K562 (cell line): ENCODE measurements at regions not wholly inside any gene's neighbourhood (a gene's known extent, or its start where the extent isn't known, plus 50 kb on each side); places are given as distances from the start of the nearest gene placed in this dataset.

Experiments used
- ATAC-seq: fragments of 200-7000 bp; cut with Tn5 transposase; 3 replicates; pipeline ENCODE4 v1.9.1; 2020; ENCODE audit warnings: moderate library complexity
- BruUV-seq: library from RNA; stranded (reverse); fragments of 400-500 nt; replicated peaks from 2 replicates; lab custom pipeline; 2021; lab: Mats Ljungman, UMichigan
- CTCF ChIA-PET: fragments of 300-600 bp; formaldehyde crosslinking; extraction: SDS; loops from one replicate; lab custom pipeline; 2021; ENCODE audit warnings: low intra/inter-chr PET ratio; lab: Yijun Ruan, JAX
- POLR2A ChIA-PET: fragments of 300-600, 350-650 bp; sonication (Branson Sonifier 250); formaldehyde crosslinking; extraction: SDS; loops from one replicate; lab custom pipeline; 2021; ENCODE audit warnings: antibody characterized with exemption, inconsistent platforms; lab: Yijun Ruan, JAX
- DNase-seq, 4 experiments: peaks; one replicate each; pipeline versions ENCODE4 v3.0.0 to v3.0.0-alpha.2; 2011 to 2018; ENCODE audit warnings: low spot score in 3 of 4, mixed read lengths in 3 of 4; ENCODE audit errors: extremely low read depth in 1 of 4
- FAIRE-seq: peaks from 2 replicates; lab custom pipeline; 2011; peaks lifted over from hg19 to GRCh38; lab: Jason Lieb, UNC
- H2AFZ ChIP-seq: 2 replicates; pipeline ENCODE4 v1.6.0; 2011; ENCODE audit warnings: low read depth, low read length, control low read depth, inconsistent platforms
- H3K27ac ChIP-seq: fragments of 200-600 bp; 3 replicates; pipeline ENCODE4 v1.8.0; 2011; ENCODE audit warnings: low read depth, mild to moderate bottlenecking, control low read depth, inconsistent platforms, low read length, moderate library complexity, mixed read lengths; ENCODE audit errors: extremely low read depth
- H3K27me3 ChIP-seq, 2 experiments: fragments of 300-600 bp in 1 of 2; 2 replicates in 1 of 2; 3 replicates in 1 of 2; pipeline versions ENCODE4 v1.6.0 to v1.8.0; 2011; ENCODE audit warnings: inconsistent platforms in 2 of 2, low read length in 2 of 2, mild to moderate bottlenecking in 1 of 2, mixed read lengths in 1 of 2, moderate library complexity in 1 of 2; ENCODE audit not compliant: control insufficient read depth in 2 of 2, insufficient read depth in 2 of 2
- H3K36me3 ChIP-seq: fragments of 300-600 bp; 3 replicates; pipeline ENCODE4 v1.8.0; 2011; ENCODE audit warnings: mild to moderate bottlenecking, low read length, inconsistent platforms; ENCODE audit not compliant: control insufficient read depth, insufficient read depth
- H3K4me1 ChIP-seq, 2 experiments: fragments of 200-600 bp in 1 of 2; replicated peaks in 1 of 2; 2 replicates in 1 of 2; 3 replicates in 1 of 2; pipeline versions ENCODE4 v1.5.1 to v1.8.0; 2011; ENCODE audit warnings: inconsistent platforms in 2 of 2, low read length in 2 of 2, mild to moderate bottlenecking in 1 of 2, mixed read lengths in 1 of 2, moderate library complexity in 1 of 2; ENCODE audit not compliant: control insufficient read depth in 2 of 2, insufficient read depth in 2 of 2
- H3K4me2 ChIP-seq: 2 replicates; pipeline ENCODE4 v1.6.1; 2011; ENCODE audit warnings: low read length, control low read depth, inconsistent platforms, mixed read lengths; ENCODE audit not compliant: insufficient read depth
- H3K4me3 ChIP-seq: fragments of 200-600 bp; sonication (generic), shearing (Covaris generic); 2 replicates; pipeline ENCODE4 v1.5.1; 2016; ENCODE audit warnings: control low read depth, inconsistent platforms
- H3K79me2 ChIP-seq: fragments of 200-600 bp; 3 replicates; pipeline ENCODE4 v1.8.0; 2011; ENCODE audit warnings: low read length, inconsistent platforms; ENCODE audit not compliant: control insufficient read depth, insufficient read depth
- H3K9ac ChIP-seq, 2 experiments: 2 replicates each; pipeline versions ENCODE4 v1.6.0 to v1.6.1; 2011; ENCODE audit warnings: low read depth in 2 of 2, low read length in 2 of 2, control low read depth in 1 of 2, inconsistent platforms in 1 of 2, mild to moderate bottlenecking in 1 of 2, mixed read lengths in 1 of 2; ENCODE audit not compliant: insufficient read depth in 1 of 2
- H3K9me1 ChIP-seq: one replicate; pipeline ENCODE4 v1.6.0; 2011; ENCODE audit warnings: inconsistent platforms, mild to moderate bottlenecking, low read length, moderate library complexity; ENCODE audit not compliant: control insufficient read depth, insufficient read depth
- H3K9me3 ChIP-seq: replicated peaks from 2 replicates; pipeline ENCODE4 v1.5.1; 2011; ENCODE audit warnings: low read depth, low read length, inconsistent platforms; ENCODE audit not compliant: control insufficient read depth, insufficient read depth
- H4K20me1 ChIP-seq: replicated peaks from 2 replicates; pipeline ENCODE4 v1.6.1; 2011; ENCODE audit warnings: low read length, inconsistent platforms, mixed read lengths; ENCODE audit not compliant: control insufficient read depth, insufficient read depth
- AFF4 ChIP-seq: sonication (generic); formaldehyde crosslinking; IDR thresholded peaks from 2 replicates; pipeline ENCODE4 v1.8.0; 2023; ENCODE audit warnings: mild to moderate bottlenecking, missing genetic modification reagents
- ESRRA ChIP-seq: fragments of 450-650 bp; IDR thresholded peaks from 2 replicates; pipeline ENCODE4 v1.6.1; 2014; ENCODE audit warnings: low read depth, mild to moderate bottlenecking, moderate library complexity, borderline replicate concordance
- ID3 ChIP-seq, 2 experiments: fragments of 250-450 bp in 1 of 2; fragments of 450-650 bp in 1 of 2; sonication (Bioruptor Pico) in 1 of 2; IDR thresholded peaks; 2 replicates each; pipeline versions ENCODE4 v1.6.1 to v1.8.0; 2016 to 2021; ENCODE audit warnings: mild to moderate bottlenecking in 2 of 2, moderate library complexity in 2 of 2, missing compliant biosample characterization in 1 of 2, missing genetic modification characterization in 1 of 2
- NBN ChIP-seq: fragments of 450-650 bp; IDR thresholded peaks from 2 replicates; pipeline ENCODE4 v1.6.1; 2016; ENCODE audit warnings: low read depth, mild to moderate bottlenecking
- NR1H2 ChIP-seq: sonication (generic); formaldehyde crosslinking; IDR thresholded peaks from 2 replicates; pipeline ENCODE4 v1.4.0; 2020; ENCODE audit warnings: mild to moderate bottlenecking, missing genetic modification reagents
- POLR2AphosphoS2 ChIP-seq: IDR thresholded peaks from 2 replicates; pipeline ENCODE4 v1.6.1; 2012; ENCODE audit warnings: low read length, improper control_type of control experiment
- RCOR1 ChIP-seq, 2 experiments: IDR thresholded peaks; 2 replicates each; pipeline ENCODE4 v1.6.1; 2012; ENCODE audit warnings: low read depth in 2 of 2, low read length in 2 of 2, borderline replicate concordance in 1 of 2, improper control_type of control experiment in 1 of 2
- RERE ChIP-seq: sonication (generic); formaldehyde crosslinking; IDR thresholded peaks from 2 replicates; pipeline ENCODE4 v1.8.0; 2023; ENCODE audit warnings: missing genetic modification reagents, mild to moderate bottlenecking, borderline replicate concordance
- TOE1 ChIP-seq, 2 experiments: fragments of 450-650 bp in 1 of 2; sonication (generic) in 1 of 2; formaldehyde crosslinking in 1 of 2; IDR thresholded peaks; 2 replicates each; pipeline versions ENCODE4 v1.7.1 to v1.8.0; 2016 to 2022; ENCODE audit warnings: borderline replicate concordance in 2 of 2, mild to moderate bottlenecking in 2 of 2, antibody characterized with exemption in 1 of 2, inconsistent platforms in 1 of 2, low read depth in 1 of 2, missing genetic modification reagents in 1 of 2, moderate library complexity in 1 of 2
- ZNF76 ChIP-seq: fragments of 250-450 bp; sonication (Bioruptor Pico); IDR thresholded peaks from 2 replicates; pipeline ENCODE4 v1.4.0; 2020; ENCODE audit warnings: mild to moderate bottlenecking, moderate library complexity, borderline replicate concordance
- ZNF77 ChIP-seq: fragments of 250-450 bp; sonication (Bioruptor Pico); IDR thresholded peaks from 2 replicates; pipeline ENCODE4 v1.5.0; 2020
- WGBS: fragments of 100-300 bp; shearing (Covaris generic); methylation state at CpG from one replicate; pipeline ENCODE4 v1.1.6; 2016; ENCODE audit warnings: low coverage, mixed read lengths; ENCODE audit not compliant: insufficient coverage; ENCODE audit errors: missing lambda C conversion rate; 5-methylcytosine and 5-hydroxymethylcytosine counted together
- in situ Hi-C: fragments of 300-500 bp; cut with MboI; formaldehyde crosslinking; loops from 4 replicates; pipeline ENCODE4 v1.15.0; 2018; ENCODE audit warnings: inconsistent platforms, mixed read lengths
- intact Hi-C: fragments of 100-400 bp; cut with micrococcal nuclease; formaldehyde crosslinking; loops from 2 replicates; pipeline ENCODE4 v1.14.2; 2022

GRCh38 chr10:33088990-33089389 is 131.0 kb upstream of the ITGB1 start (continued):
- TF ChIP-seq RERE (CRISPR knock-in tag) = no peak
- TF ChIP-seq RCOR1 (IDR thresholded peaks at IDR 0.05; ENCODE audit: borderline replicate concordance in 1 of 2, low read depth in 2 of 2, low read length in 2 of 2) = no peak
- no peak for TF ChIP-seq ZNF77 (CRISPR knock-in tag)

GRCh38 chr10:33087922-33088321 is 129.9 kb upstream of the ITGB1 start:
- H4K20me1 ChIP-seq = no peaks in the 10 kb centered on the region
- CTCF ChIA-PET = no interaction called here
- no peak overlapping the region for H3K4me2 ChIP-seq
- FAIRE-seq = no peak
- whole genome bisulfite sequencing = 0% methylated on average over 1 of the region's 1 CpG
- H3K4me1 ChIP-seq = no peaks in the 10 kb centered on the region
- ATAC-seq = no peak
- no peak overlapping the region for H3K27ac ChIP-seq
- in situ Hi-C loops = no loop called here
- H2AFZ ChIP-seq = no peak overlapping the region
- H3K9me3 ChIP-seq = no peaks in the 10 kb centered on the region
- H3K79me2 ChIP-seq = no peaks in the 10 kb centered on the region
- no peak overlapping the region for H3K4me3 ChIP-seq
- H3K9me1 ChIP-seq = no peaks in the 10 kb centered on the region
- no peak for DNase-seq
- BruUV-seq = no TSS peak
- H3K27me3 ChIP-seq = peaks cover 0 to 10% of the 10 kb centered on the region in 2 experiments; a peak in 2 of 5 replicates
- H3K9ac ChIP-seq = no peak overlapping the region
- intact Hi-C loops = no loop called here
- POLR2A ChIA-PET = no interaction called here
- no peaks in the 10 kb centered on the region for H3K36me3 ChIP-seq
- TF ChIP-seq POLR2AphosphoS2 = no peak
- TF ChIP-seq ID3 (CRISPR knock-in tag; IDR thresholded peaks at IDR 0.05) = no peak
- no peak for TF ChIP-seq ID3 (tag; IDR thresholded peaks at IDR 0.05)
- no peak for TF ChIP-seq TOE1 (IDR thresholded peaks at IDR 0.05; ENCODE audit: borderline replicate concordance)
- no peak for TF ChIP-seq TOE1 (CRISPR knock-in tag; IDR thresholded peaks at IDR 0.05; ENCODE audit: borderline replicate concordance, low read depth)
- no peak for TF ChIP-seq AFF4
- no peak for TF ChIP-seq NR1H2 (CRISPR knock-in tag)
- TF ChIP-seq NBN = no peak
- TF ChIP-seq ZNF76 = no peak
- no peak for TF ChIP-seq ESRRA
